ENCODE measurements at regions not wholly inside any gene's neighbourhood (a gene's known extent, or its start where the extent isn't known, plus 50 kb on each side); places are given as distances from the start of the nearest gene placed in this dataset.
A peak's percentile ranks its signal among the peaks of the same experiment; 100 is the strongest.
"Not testable (repeated sequence)": the region's sequence is repeated elsewhere in the genome, so short reads cannot be mapped to it uniquely, and the experiment has no call there.

DNA sequence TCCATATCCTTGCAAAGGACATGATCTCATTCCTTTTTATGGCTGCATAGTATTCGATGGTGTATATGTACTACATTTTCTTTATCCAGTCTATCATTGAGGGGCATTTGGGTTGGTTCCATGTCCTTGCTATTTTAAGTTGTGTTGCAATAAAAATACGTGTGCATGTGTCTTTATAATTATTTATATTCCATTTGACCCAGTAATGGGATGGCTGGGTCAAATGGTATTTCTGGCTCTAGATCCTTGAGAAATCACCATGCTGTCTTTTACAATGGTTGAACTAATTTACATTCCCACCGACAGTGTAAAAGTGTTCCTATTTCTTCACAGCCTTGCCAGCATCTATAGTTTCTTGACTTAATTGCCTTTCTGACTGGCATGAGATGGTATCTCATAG, 972.6 kb upstream of the KCND2 start:
- DNase-seq = not testable (repeated sequence)

DNA sequence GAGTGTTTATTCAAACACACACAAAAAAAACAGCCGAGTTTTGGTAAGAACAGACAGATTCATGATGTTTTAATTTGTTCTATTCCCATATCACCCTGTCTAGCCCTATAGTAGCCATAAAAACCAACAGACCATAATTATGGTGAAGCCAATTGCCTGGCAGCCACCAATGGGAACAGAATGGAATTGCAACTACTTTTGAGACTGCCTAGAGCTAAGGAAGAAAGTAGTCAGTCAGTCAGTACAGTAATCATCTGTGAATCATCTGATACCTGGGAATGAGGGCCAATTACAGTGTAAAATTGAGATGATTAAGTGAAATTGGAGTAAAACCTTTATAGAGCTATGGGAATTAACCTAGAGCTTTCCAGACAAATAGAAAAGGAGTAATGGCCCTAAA, 952.7 kb upstream of the KCND2 start:
- DNase-seq = no peak

DNA sequence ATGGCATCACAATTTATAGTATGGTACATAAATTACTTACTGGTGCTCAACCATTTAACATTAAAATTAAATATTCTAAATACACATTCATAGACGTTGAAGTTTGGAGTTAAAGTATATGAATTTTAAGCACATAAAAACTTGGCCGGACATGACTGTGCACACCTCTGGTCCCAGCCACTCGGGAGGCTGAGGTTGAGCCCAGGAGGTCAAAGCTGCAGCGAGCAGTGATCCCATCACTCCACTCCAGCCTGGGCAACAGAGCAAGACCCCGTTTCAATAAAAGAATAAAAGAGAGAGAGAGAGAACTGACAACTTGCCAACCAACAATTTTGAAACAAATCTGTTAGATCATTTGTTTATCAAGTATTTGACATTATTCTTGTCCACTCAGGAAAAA, 943.3 kb upstream of the KCND2 start:
- DNase-seq = no peak

DNA sequence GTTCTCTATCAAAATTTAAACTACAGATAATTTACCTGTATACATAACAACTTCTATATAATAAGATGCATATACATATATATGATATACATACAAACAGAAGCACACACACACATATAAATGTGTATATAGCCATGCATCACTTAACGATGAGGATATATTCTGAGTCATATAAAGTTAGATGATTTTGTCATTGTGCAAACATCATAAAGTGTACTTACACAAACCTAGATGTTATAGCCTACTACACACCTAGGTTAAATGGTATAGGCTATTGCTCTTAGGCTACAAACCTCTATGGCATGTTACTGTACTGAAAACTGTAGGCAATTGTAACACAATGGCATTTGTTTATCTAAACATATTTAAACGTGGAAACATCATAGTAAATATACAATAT, 937.6 kb upstream of the KCND2 start:
- DNase-seq = no peak

DNA sequence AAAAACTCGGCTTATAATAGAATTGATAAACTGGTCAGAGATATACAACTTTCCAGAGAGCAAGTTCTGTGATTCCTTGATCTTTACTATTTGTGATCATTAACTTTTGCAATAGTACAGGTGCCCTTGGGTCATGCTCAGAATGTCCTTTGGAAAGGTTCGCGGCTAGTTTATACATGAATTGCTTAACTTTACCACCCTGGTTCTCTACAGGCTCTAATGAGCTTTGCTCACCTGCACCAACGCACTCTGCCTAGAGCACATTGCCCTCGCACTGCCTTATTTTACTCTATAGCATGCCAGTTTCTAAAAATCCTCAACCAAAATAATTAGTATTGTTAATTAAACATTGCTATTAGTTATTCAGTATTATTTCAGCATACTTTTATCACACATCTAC, 931.2 kb upstream of the KCND2 start:
- no peak for DNase-seq

DNA sequence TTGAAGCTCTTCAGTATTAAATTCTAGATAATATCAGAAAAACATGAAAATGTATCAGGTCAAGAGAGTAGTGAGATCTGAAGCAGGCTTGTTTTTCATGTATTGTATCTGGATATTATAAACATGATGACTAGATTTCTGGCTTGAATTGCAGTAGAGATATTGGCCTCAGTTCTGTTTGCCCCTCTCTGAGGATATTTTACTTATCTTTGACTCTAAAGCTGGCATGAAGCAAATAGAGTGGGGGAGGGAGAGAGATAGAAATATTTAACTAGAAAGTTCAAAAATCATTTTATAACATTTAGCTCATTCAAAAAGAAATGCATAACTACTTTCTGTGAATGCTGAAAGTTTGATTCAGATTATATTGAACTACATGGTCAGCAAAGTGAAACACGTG, 929.7 kb upstream of the KCND2 start:
- DNase-seq = no peak

DNA sequence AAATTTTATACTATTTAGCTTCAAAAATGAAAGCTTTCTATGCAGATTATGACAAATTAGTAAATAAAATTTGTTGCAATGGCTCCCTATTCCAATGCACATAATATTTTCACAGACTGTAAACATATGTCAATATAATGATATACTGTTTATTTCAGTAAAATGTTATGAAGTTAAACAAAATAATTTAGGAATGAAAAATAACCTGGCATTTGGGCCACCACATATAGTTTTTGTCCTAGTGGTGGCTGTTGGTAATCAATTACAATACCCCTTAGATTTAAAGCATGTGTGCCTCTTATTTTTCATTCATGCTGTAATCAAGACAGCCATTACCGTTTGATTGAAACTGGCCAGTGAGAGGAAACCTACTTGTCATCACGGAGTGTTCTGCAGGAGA, 928.5 kb upstream of the KCND2 start:
- DNase-seq = no peak

DNA sequence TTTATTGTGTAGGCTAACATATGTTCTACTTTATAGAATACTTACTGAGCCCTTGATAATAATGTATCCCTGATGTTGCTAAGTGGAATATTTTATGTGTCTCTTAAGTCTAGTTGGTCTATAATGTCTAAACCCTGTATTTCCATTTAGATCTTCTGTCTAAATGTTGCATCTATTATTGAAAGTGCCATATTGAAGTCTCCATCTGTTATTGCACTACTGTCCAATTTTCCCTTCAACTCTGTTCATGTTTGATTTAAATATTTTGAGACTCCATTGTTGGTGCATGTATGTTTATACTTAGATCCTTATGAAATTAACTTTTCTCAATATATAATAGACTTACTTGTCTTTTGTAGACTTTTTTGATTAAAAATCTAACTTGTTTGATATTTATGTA, 924.5 kb upstream of the KCND2 start:
- DNase-seq = no peak

DNA sequence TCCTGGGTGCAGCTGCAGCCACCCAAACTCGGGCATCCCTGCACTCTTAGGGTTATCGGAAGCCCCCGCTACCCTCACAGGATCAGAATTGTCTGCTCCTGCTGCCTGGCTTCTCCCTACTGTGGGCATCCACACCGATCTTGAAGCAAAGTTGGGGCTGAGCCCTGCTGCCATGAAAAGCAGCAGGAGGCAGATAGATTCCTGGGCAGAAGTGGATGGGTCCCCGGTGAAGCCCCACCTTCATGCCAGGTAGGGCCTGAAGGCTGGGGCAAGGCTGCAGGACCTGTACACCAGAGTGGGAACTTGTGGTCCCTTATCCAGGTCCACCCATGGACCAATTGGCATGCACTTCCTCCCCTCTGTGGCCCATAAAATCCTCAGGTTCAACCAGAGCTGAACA, 922.6 kb upstream of the KCND2 start:
- DNase-seq = no peak

DNA sequence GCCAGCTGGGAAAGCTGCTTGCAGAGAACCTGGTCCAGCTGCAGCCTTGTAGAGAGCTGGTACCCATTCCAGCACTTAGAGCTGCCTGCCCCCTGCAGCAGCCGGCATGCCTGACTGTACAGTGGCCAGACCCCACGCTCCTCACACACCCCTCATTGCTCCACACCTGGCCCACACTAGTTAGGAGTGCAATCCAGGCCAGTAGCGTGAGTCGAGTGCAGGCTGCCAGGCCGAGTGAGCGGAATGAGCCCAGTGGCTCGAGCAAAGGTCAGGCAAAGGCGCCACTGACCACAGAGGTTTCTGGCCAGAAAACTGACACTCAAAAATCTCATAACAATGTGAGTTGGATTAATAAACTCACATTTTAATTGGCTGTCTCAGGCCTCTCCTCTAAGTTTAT, 921.7 kb upstream of the KCND2 start:
- no peak for DNase-seq

DNA sequence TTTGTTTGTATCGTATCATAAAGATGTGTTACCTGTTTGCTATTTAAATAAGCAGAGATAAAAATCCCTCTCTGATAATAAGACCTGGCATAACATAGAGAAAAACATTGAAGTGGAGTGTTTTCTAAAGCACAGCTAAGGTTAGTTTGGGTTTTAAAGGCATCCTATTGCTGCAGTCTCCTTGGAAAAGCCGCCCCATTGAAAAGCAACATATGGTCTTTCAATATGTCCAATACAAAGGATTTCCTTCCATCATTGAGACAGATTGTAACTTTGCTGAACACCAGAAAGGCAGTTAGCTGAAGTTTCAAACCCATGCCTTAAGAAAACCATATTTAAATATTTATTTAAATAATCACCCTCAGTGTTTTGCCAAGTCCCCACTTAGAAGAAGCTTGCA, 898.5 kb upstream of the KCND2 start:
- DNase-seq = peak; percentile 6

DNA sequence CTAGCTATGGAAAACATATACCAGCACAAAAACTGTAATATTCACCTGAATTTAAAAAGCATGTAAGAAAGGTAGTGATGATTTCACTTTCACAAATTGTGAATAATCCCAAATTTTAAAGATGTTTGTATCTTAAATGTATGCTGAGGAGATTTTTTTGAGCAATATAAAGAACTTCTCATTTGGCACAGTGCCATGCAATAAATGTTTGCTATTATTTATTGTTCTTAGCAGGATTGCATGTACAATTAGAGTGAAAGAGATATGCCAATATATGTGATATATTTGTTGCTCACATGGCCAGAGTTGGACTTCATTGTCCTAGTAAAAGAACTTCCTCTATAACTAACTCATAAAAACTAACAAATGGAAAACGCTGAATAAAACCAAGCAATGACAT, 895.1 kb upstream of the KCND2 start:
- no peak for DNase-seq

DNA sequence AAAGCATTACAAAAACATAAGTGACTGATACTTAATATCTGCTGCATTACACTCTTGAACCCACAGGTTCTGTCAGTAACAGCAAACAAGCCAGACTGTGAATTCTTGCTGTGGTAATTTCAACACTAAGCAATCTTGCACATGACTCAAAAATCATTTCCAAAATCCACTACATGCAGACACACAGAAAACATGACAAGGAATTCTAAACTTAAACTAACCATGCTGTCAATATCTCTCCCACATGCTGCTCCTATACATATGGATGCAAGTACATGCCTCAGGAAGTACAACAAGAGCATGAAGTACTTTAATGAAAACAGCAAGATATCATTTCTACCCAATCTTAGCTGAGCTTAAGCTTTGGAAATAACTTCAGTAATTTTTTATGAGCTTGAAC, 890.2 kb upstream of the KCND2 start:
- DNase-seq = no peak

DNA sequence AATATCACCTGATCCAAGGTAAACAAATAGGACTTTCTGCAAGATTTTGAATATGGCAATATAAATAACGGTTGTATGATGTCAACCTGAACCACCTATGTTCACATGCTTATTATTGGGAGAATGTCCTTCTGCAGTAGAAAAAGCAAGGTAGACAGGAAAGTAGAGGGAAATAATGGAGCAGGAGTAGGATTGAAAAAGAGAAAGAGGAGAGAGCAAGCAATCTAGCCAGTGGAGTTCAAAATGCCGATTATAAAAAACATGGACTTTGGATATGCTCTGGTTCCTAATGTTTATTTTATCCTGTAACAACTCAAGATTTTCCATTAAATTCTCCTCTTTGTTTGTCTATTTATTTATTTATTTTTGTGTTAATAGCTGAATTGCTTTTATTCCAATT, 878.0 kb upstream of the KCND2 start:
- no peak for DNase-seq

DNA sequence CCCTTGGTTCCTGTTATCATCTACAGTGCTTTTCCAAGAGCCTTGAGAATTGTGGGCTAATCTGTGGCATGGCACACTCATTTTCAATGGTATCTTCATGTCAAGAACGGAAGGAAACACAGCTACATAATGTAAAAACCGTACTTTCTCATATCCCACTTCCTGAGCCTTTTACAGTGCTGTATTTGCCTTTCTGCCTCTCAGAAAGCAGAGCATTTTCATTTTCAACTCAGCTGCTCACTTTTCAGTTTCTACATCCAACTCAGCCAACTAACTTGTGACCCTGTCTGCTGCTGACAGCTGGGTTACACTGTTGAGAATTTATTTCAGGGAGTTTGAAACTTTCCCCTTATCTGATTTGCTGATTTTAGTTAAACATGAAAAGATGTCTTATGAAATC, 875.8 kb upstream of the KCND2 start:
- DNase-seq = no peak

DNA sequence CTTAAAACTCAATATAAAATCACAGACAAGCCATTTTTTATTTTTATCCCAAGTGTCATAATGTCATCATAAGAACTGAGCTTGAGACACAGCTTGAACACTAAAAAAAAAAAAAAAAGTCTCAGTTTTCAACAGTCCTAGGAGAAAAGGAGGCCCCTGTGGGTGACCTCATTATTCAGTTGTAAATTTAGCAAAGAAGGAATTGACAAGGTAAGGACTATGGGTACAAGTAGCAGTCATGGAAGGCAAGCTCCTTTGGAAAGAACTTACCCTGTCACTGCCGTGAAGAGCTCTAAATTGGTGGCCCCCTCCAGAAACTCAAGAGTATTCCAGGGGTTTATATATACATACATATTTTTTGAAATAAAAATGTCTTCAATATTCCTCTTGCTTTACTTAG, 864.4 kb upstream of the KCND2 start:
- DNase-seq = no peak

DNA sequence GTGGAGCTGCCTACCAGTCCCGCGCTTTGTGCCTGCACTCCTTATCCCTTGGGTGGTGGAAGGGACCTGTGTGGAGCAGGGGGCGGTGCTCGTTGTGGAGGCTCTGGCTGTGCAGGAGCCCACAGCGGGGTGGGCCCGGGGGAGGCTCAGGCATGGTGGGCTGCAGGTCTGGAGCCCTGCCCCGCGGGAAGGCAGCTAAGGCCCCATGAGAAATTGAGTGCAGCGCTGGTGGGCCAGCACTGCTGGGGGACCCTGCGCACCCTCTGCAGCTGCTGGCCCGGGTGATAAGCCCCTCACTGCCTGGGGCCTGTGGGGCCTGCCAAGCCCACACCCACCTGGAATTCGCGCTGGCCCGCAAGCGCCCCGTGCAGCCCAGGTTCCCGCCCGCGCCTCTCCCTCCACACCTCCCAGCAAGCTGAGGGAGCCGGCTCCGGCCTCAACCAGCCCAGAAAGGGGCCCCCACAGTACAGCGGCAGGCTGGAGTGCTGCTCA, 859.6 kb upstream of the KCND2 start:
- no peak for DNase-seq

DNA sequence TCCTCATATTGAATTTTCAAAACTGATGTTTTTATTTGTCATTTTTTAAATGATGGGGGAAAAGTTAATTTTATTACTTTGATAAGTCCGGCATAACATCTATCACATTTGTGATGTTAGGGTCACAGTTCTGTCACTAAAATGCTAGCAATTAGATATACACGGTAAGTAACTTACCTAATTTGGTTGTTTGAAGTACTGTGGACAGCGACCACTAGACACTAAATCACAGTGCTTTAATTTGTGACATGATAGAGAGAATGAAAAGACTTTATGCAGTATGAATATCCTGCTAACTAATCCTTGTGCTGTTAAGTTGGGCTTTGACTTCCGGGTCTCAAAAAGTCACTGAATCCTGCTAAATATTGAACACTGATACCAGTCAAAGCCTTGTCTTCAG, 857.3 kb upstream of the KCND2 start:
- no peak for DNase-seq

DNA sequence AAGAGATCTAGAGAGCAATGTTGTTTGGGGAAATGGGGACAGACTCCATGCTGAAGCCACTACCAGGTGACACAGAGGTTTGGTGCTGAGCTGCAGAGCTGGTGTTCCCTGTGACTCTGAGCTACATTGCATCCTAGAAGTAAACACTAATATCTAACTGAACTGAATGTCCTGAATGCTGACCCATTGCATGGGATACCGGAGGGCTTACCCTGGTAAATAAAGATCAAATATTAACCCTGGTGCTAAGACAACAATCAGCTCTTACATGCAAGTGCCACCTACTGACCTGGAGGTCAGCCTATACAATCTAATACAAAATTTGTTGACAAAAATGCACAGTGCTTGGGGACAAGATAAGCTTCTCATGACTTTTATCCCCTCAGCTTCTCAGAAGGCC, 851.3 kb upstream of the KCND2 start:
- no peak for DNase-seq

DNA sequence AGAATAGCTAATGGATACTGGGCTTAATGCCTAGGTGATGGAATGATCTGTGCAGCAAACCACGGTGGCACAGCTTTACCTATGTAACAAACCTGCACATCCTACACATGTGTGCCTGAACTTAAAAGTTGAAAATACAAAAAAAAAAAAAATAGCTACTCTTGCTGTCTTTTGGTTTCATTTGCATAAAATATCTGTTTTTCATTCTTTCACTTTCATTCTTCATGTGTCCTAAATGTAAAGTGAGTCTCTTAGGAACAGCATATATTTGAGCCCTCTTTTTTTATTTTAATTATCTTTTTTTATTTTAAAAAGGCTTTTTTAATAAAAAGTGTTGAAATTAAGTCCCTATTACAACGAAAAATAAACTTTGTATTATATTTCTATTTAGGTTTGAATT, 836.1 kb upstream of the KCND2 start:
- DNase-seq = no peak

DNA sequence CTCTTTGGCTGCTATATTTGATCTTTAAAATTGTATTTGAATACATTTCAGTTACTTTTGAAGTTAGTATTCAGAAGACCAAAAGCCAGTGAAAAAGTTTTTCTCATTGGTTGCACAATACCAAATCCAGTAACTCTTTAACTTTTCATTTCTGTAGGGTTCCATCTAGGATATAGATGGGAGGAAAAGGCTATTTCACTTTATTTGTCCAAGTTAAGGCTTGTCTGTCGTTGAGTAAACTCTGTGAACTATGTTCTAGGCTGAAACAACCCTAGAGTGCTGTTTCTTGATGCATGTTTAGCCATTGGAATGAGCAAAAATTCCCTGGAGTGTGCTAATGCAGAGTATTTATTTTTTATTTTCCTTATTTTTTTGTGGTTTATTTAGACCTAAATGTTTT, 834.7 kb upstream of the KCND2 start:
- DNase-seq = no peak

DNA sequence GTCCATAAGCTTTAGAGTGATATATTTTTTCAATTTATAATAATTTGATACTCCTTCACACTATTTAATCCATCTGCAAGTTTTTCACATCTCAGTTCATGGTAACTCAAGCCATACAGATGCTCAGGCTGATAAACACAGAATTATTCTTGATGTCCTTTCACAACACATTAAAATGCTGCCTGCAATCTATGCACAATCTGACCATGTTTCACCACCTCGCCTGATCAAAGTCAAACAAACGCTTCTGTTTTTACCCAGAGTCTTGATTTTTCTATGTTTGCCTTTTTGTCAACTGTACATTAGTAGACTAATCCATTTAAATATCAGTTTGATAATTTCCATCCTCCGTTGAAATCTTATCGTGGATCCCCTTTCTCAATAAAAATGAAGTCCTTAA, 833.8 kb upstream of the KCND2 start:
- DNase-seq = no peak

DNA sequence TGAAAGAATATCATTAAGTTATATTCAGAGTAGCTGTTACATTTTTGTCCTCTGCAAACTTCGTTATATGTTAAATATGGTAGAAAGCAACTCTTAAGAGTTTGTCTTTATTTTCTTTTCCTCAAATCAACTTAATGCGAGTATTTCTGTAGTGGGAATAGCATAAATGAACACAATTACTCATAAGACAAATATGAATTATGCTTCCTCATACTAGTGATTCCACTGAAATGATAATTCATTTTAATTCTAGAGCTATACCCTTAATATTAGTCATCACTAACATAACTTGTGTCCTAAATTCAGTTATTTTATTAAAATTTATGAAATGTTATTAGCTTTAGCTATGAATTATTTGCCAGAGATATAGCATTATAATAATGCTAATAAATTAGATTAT, 820.6 kb upstream of the KCND2 start:
- DNase-seq = no peak

DNA sequence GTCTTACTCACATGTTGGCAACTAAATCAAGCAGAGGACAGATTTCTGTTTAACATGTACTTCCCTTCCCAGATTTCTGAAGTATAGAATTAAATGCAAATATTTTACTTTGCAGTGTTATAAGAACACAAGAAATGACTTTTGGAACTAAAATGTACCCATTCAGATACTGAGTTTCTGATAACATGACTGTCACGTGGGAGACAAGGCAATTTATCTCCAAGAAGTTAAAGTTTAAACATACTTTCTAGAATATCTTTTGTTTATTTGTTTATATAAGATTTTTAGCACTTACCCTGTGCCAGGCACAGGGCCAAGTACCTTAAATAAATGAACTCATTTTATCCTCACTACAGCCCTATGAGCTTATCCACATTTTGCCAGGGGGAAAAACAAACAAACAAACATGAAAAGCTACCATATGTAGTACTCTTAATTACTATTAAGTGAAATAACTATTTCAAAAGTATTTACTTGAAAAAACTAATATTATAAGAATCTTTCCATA, 807.1 kb upstream of the KCND2 start:
- DNase-seq = no peak

DNA sequence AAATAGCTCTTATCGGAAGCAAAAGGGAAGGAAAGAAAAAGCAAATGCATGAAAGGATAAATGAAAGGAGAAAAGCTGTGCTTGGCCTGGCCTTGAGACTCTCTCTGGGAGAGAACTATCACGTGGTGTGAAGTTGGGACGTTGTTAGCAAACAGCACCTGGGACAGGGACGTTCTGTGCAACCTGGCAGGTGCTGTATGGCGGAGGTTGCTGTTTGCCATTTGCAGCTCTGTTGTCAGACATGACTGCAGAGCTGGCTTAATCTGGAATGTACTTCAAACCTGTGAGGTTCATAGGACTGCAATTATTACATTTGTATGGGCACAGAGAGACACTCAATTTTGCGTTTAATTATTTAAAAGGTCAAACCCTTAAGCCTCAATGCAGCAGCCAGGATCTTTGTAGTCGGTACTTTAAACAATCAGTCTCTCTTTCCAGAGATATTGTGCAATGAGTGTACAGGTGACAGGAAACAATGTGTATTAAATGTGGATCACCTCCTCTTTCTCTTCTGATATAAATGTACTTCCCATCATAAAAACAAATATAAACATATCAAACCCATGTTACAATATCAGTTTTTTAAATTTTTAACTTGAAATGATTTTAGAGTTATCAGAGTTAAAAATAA, 800.5 kb upstream of the KCND2 start:
- peak; percentile 3 for DNase-seq

DNA sequence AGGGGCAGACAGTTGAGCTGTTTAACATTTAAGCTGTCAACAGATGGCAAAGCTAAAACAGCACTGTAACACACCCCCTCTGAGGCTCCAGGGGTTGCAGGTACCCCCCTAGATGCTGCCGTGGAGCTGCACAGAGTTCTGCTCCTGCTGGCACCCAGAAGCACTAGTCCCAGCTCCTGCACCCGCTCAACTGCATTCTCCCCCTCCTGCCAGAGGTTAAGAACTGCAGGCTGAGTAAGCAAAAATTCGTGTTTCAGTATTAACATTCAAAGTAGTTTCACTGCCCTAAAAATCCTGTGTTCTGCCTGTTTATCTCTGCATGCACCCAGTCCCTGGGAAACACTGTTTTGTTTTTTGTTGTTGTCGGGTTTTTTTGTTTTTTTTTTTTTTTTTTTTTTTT, 790.8 kb upstream of the KCND2 start:
- DNase-seq = peak; percentile 78

Measured in NCI-H82 (cell line).